GM13976 (cell line): ENCODE measurements at regions not wholly inside any gene's neighbourhood (a gene's known extent, or its start where the extent isn't known, plus 50 kb on each side); places are given as distances from the start of the nearest gene placed in this dataset.

Source experiments
- DNase-seq: peaks from one replicate; pipeline ENCODE4 v3.0.0; 2012; ENCODE audit warnings: low spot score
- in situ Hi-C: fragments of 300-500 bp; cut with MboI; formaldehyde crosslinking; loops from one replicate; pipeline ENCODE4 v1.12.0; 2022; ENCODE audit warnings: low sequenced_read_pairs, mixed read lengths, inconsistent platforms; ENCODE audit not compliant: unreplicated experiment
- TF ChIP-seq, protein P1 (sequence below): IDR thresholded peaks from 2 replicates; pipeline ENCODE4 v1.5.1; 2012; ENCODE audit warnings: borderline replicate concordance, mild to moderate bottlenecking; ENCODE audit not compliant: insufficient read depth; ENCODE audit errors: extremely low read depth, missing control alignments, control extremely low read depth

- in situ Hi-C loops, result no loop called here
- TF ChIP-seq, protein P1, sequence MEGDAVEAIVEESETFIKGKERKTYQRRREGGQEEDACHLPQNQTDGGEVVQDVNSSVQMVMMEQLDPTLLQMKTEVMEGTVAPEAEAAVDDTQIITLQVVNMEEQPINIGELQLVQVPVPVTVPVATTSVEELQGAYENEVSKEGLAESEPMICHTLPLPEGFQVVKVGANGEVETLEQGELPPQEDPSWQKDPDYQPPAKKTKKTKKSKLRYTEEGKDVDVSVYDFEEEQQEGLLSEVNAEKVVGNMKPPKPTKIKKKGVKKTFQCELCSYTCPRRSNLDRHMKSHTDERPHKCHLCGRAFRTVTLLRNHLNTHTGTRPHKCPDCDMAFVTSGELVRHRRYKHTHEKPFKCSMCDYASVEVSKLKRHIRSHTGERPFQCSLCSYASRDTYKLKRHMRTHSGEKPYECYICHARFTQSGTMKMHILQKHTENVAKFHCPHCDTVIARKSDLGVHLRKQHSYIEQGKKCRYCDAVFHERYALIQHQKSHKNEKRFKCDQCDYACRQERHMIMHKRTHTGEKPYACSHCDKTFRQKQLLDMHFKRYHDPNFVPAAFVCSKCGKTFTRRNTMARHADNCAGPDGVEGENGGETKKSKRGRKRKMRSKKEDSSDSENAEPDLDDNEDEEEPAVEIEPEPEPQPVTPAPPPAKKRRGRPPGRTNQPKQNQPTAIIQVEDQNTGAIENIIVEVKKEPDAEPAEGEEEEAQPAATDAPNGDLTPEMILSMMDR, result no peak
- DNase-seq, result no peak
Observed at GRCh38 chr2:145136702-145137101, 616.8 kb upstream of the ZEB2 start.

GRCh38 chr2:145126146-145126545 is 606.2 kb upstream of the ZEB2 start:
- in situ Hi-C loops, result no loop called here
- TF ChIP-seq, protein P1, result no peak

GRCh38 chr2:145124085-145124484 is 604.2 kb upstream of the ZEB2 start:
- TF ChIP-seq, protein P1, result no peak
- no peak for DNase-seq
- in situ Hi-C loops, result no loop called here

More at GRCh38 chr2:145126146-145126545, 606.2 kb upstream of the ZEB2 start:
- no peak for DNase-seq

GRCh38 chr2:145123606-145124005 is 603.7 kb upstream of the ZEB2 start:
- TF ChIP-seq, protein P1, result no peak
- in situ Hi-C loops, result no loop called here
- no peak for DNase-seq

GRCh38 chr2:145119225-145119624 is 599.3 kb upstream of the ZEB2 start:
- DNase-seq, result no peak
- in situ Hi-C loops, result no loop called here
- TF ChIP-seq, protein P1, result no peak

GRCh38 chr2:145116834-145117725 is 597.2 kb upstream of the ZEB2 start:
- TF ChIP-seq, protein P1, result no peak
- in situ Hi-C loops, result no loop called here
- no peak for DNase-seq
